LHCN-M2 (cell line): ENCODE measurements at regions not wholly inside any gene's neighbourhood (a gene's known extent, or its start where the extent isn't known, plus 50 kb on each side); places are given as distances from the start of the nearest gene placed in this dataset.

Experiments used
- DNase-seq: peaks from one replicate; pipeline ENCODE4 v3.0.0-alpha.2; 2012; ENCODE audit warnings: low read depth

DNA sequence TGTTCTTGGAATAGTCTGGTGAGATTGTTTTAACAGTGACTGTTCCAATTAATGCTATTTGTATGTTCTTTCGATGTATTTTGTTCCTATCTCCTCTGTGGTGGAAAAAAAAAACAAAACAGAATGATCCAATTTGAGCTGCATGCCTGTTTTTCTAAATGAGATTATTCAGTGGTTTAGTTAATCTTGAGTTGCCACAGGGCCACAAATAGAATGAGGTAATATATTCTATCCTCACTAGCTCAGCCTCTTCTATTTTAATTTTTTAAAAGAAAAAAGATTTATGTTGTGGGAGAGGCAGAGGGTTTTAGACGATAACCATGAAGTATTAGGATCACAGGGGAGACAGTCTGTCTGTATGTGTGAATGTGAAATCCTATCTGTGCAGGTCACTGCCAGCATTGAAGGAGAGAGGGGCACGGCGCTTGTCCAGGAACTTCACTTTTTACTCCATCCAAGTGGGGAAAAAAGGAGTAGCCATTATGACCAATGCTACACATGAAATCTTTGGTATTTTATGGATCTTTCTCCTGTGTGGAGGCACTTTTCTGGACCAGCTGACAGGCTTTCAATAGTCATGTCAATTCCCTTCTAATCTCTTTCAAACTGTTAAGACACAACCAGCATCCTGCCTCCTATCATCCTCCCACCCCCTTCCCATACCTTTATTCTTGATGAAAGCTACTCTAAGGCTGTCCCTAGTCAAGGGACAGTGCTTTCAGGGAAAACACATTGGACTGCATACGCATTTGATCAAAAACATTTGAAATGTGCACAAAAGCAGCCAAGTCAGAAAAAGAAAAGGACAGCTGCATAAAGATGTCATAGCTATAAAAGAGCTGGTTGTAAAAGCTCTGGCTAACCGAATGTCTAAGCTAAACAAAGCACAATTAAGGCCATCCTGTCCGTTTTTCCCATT, 1063.8 kb upstream of the INTU start:
- peak; percentile 35 for DNase-seq

DNA sequence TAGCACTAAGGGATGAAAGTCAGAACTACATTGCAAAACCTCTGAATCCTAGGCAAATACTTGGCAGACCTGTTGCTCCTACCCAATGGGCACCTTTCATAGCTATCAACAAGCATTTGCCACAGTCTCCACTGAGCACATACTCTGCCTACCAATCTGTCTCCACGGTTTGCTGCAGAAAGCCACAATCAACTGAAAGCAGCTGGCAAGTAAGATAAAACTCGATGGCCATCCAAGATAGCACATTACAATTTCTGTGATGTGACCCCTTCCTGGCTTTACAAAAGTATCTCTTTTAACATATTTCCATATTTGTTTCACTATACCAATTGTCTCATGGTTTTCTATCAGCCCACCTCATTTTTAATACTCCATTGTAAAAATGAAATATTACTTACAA, 1060.5 kb upstream of the INTU start:
- no peak for DNase-seq

DNA sequence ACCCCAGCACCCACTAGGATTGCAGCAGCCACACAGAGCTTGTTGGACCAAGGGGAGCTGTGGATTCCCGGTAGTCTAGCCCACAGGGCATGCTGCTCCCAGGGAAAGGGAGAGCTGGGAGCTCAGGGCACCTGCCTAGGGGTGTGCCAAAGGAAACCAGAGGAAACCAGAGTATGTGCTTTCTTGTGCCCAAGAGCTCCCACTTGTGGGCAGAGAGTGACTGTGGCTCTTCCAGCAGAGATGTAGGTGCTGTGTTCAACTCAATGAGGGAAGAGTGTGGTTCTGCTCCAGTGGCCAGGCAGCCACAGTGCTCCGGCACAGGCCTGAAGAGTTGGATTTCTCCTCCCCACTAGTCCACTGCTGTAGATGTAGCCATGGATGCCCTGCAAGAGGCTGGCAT, 1050.0 kb upstream of the INTU start:
- peak; percentile 31 for DNase-seq

DNA sequence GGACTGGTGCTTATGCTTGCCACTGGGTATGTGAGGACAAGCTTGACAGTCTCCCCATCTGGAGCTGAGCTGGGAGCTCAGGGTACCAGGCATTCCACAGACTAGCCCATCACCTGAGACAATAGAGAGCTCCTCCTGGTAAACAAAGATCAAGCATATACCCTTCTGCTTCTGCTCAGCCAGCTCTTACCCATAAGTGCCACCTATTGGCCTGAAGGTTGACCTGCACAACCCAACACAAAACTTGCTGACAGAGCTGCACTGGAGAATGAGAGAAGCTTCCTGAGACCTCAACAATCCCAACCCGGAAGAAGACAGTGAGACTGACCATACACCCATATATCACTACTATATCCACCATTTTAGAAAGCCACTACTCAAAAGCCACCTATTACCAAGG, 1049.2 kb upstream of the INTU start:
- peak; percentile 24 for DNase-seq

DNA sequence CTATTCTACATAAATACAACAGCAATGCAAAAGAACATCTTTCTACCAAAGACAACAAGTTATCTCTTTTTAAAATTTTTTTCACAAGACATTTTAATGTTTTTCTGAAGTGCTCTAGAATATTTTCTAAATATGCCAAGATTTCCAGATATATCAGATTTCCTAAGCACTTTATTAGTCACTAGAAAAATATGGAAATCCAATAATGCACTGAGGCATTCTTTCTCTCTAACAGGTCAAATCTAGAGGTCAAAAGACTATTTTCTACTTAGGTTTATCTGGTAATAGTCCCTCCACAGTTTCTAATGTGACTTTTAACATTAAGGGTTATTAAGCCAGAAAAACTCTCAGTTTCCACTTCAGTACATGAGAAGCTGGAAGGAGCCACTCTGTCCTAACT, 1041.2 kb upstream of the INTU start:
- peak; percentile 59 for DNase-seq

DNA sequence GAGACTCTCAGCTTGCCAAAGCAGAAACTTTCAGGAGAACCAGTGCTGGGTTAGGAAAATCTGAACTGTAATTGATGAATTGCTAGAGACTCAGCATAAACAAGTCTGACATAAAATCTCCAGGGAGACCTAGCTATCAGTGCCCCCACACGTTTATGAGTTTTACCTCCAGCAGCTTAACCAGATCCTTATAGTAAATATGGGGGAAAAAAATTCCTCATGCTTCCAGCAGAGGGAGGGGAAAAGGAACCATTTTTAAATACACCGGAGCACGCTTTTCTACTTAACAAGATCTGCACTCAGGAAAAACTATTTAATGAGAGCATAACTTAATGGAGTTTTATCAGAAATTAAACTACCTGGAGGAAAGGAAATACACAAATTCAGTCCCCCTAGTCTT, 1040.7 kb upstream of the INTU start:
- DNase-seq = peak; percentile 8

DNA sequence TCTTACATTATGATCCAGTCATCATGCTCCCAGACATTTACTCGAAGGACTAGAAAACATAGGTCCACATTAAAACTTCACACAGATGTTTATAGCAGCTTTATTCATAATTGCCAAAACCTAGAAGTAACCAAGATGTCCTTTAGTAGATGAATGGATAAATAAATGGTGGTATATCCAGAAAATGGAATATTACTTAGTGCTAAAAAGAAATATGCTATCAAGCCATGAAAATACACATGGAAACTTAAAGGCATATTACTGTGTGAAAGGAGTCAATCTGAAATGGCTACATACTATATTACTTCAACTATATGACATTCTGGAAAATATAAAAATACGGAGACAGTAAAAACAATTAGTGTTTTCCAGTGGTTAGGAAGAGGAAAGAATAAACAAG, 1039.1 kb upstream of the INTU start:
- DNase-seq = no peak

DNA sequence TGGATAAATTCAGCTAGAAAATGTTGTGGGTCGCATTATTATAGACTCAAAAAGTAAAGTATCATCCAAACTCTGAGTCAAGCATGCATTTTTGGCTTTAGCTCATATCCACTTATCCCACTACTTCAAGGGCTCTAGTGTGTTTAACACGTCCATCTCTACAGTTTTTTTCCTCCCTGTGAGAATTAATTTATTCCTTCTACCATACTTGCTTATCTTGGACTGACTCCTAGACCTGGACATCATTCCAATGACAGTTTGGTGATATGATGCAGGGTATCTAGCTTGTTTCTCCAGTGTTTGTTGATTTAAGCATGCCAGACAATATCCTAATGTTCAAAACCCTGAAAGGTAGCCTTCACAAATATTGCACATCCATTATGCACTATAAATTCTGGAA, 1037.1 kb upstream of the INTU start:
- no peak for DNase-seq

DNA sequence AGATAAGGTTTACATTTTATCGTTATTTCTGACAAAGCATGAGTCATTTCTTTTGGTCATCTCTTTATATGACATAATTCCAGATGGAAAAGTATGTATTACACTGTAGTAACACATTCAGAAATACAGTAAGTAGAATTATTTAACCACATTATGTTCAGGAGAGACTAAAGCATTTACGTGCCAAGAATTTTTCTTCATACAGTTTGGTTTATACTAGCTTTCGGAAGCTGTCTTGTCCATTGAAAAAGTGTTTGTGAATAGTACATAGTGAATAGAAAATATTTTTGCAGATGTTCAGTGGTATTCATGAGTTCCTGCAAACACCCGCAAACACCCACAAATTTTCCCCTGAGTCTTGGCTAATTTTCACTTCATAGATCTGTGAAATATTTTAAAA, 1033.0 kb upstream of the INTU start:
- peak; percentile 21 for DNase-seq

DNA sequence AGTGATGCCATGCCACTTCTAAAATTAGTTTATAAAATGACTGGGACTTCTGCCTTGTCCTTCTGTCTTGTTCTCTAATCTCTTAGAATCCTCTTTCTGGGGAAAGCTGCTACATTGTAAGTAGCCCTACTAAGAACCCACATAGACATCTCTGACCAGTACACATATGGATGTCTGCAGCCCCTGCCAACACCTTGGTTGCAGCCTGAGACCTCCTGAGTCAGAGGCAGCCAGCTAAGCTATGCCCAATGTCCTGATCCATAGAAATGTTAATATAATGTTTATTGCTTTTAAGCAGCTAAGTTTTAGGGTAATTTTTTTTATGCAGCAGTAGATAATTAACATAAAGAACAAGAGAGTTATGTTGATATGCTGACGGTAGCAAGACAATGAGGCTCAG, 1029.5 kb upstream of the INTU start:
- no peak for DNase-seq

DNA sequence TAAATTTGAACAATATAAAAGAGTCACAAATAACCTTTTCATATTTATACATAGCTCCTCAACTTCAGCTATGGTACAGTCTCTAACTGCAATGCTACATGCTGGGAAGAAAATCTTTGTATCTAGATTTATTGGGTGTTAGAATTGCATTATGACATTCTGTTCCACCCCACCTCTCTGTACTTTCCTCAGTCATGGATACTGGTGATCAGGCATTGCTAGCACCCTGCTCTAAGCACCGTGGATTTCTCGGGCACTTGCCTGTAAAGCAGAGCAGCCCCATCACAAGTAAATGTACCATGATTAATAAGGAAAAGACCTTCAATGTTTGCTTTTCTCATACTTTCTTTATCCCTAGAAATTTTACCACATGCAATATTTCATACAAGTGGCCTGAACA, 1028.9 kb upstream of the INTU start:
- DNase-seq = no peak

DNA sequence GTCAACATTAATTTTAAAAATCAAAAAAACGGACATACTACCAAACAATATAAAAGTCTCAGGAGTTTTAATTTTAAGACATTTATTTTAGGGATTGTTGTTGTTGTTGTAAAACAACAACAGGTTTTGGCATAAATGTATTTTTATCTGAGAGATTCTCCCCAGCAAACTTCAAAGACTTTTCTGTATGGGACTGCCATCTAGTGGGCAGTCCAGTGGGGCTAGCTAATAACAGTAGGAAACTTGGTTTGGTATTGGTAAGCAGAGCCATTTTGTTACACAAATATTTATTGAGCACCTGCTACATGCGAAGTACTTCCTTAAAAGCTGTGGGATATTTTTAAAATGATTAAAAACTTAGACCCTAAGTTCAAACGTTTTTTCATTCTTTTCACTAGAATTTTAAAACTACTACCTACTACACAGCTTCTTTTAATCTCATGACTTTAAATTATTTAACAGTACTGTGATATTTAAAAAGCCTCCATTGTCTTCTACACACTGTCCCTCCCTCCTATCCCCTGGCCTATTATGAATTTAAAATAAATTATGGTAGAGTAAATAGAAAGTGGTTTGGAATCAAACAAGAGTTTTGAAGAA, 1028.4 kb upstream of the INTU start:
- peak; percentile 63 for DNase-seq

DNA sequence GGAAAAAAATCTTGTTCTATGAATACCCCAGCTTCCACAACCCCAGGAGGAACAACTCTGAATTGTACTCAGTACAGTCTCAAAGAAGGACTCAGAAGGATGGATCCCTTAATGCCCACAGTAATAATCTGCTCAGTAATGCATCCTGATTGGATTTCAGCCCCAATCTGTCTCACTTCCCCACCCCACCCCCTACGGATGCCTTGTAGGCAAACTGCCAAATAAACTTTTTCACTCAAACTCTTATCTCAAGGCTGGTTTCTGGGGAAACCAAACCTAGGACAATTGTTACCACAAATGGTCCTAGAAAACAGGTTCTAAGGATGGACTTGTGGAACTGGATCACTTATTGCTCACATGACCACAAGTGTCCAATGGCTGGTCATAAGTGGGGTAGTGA, 1021.8 kb upstream of the INTU start:
- DNase-seq = no peak

DNA sequence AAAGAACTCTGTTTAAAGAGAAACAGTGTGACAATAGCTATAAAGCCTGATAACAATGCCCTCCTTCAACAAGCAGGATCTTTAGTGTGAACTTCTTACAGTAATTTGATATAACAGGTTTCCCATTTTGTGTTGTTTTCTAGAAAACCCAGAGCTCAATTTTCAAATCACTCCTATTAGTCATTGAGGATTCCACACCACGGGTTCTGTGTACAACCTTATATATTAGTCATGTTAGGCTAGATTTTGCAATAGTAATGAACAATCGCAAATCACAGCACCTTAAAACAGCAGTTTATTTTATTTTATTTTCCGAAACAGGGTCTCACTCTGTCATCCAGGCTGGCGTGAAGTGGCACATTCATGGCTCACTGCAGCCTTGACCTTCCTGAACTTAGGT, 1020.9 kb upstream of the INTU start:
- peak; percentile 82 for DNase-seq

DNA sequence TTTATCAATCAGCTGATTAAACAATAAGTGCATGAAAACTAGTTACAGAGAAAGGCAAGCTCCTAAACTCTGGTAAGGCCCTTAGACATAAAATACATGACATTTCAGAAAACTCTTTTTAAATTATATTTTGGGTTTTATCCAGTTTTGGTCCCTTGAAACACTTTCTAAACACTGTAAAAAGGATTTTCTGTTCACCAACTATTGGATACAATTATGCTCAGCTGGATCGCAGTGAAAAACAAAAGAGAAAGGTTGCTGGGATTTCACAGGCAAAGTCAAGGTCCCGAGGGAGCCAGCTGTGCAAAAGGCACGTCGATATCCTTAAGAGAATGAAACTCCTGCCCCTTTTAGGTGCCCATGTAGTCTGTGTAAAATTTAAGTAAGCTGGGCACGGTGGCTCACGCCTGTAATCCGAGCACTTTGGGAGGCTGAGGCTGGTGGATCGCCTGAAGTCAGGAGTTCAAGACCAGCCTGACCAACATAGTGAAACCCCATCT, 1018.4 kb upstream of the INTU start:
- DNase-seq = peak; percentile 21

DNA sequence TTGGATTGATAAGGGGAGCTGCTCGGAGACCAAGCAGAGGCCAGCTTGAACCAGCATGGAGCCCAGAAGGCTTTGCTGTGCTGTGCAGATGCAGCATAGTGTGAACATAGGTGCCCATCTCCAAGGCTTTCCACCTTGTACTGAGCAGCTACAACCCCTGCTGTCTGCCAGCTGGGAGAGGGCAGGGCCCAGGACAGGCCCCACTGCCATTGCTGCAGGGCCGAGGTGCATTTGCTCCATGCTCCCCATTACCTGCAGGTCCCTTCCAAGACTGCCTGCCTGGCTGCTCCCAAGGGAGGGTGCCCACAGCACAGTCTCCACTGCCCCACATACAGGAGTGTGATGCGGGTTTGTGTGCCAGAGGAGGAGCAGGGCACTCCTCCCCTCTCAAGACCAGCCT, 1016.0 kb upstream of the INTU start:
- DNase-seq = no peak

DNA sequence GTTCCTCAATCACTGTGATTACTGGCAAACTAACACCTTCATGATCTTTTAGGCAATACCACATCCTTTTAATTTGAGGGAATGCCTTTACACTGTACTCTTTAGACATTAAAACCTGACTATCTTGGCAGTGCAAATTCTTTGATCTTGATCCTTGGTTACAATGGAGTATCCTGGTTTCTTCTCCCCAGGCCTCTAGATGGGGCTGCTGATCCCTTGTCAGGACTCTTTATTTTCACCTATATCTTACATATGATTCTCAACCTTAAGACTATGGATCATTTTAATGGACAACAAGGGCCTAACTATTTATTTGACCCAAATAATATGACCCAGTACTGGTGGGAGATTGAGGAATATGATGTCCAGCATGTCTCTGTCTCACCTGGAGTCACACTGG, 1005.5 kb upstream of the INTU start:
- DNase-seq = peak; percentile 24

DNA sequence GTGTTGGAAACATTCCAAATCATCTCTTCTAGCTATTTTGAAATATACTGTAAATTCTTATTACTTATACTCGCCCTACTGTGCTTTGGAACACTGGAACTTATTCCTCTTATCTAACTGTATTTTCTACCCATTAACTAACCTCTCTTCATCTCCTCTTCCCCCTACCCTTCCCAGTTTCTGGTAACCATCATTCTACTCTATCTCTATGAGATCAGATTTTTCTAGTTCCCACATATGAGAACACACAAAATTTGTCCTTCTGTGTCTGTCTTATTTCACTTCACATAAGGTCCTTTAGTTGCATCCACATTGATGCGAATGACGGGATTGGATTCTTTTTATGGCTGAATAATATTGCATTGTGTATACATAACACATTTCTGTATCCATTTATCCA, 1003.8 kb upstream of the INTU start:
- DNase-seq = no peak

DNA sequence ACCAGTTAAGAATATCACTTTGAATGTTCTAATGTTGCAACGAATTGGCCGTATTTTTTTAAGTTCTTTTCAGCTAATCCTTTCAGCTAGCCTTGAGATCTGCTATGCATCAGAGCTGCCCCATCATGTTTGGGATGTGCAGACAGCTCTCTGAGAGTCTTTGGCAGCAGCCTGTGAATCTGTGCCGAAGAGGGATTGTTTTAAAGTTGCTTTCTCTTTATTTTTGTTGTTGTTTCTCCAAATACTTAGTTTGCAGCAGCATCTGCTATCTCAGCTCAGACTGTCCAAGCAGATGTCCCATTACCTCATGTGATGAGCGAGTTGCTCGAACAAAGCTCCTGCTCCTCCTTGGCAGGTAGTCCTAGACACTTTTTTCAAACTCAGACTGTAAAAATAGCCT, 1002.5 kb upstream of the INTU start:
- DNase-seq = peak; percentile 10

DNA sequence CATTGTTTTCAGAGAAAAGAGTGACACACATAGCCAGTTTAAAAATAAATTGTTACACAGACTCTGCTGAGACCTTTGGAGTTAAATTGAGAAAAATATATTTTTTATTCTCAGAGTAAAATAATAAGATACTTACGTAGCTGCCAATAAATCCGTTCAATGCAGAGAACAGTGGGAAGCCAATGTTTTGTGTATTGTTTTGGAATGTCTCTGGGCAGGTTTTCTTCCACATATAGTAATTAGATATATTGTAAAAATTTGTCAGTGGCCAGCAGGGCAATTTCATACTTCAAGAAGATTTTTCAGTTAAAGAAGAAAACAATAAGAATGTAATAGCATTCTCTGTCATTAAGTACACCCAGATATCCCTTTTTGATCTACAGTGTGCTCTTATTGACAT, 999.5 kb upstream of the INTU start:
- no peak for DNase-seq

DNA sequence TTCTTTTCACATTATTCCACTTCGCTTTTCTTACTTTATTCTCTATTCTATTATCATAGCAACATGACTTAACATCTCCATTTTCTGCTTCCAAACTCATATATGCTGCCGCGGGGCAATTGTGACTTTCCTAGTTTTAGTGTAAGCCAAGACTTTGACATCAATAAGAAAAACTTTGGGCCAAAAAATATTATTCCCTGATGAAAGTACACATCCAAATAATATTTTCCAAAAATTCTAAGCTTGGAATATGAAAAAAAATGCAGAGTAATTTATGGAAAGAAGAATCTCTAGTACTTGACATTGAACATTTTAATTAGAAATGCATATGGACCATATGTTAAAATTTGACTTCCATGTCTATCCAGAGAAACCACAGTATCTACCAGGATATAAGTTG, 995.1 kb upstream of the INTU start:
- DNase-seq = no peak

DNA sequence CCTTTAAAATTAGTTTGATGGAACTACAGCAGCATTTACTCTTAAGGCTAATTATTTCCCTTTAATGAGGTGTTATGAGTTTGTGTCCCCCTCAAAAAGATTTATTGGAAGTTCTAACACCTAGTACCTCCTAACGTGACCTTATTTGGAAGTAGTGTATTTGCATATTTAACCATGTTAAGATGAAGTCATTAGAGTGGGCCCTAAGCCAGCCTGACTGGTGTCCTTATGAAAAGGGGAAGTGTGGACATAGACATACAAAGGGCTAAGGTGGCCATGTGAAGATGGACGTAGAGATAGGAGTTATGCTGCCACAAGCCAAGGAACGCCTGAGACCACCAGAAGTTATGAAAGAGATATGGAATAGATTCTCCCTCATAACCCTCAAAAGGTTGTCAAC, 985.4 kb upstream of the INTU start:
- no peak for DNase-seq

DNA sequence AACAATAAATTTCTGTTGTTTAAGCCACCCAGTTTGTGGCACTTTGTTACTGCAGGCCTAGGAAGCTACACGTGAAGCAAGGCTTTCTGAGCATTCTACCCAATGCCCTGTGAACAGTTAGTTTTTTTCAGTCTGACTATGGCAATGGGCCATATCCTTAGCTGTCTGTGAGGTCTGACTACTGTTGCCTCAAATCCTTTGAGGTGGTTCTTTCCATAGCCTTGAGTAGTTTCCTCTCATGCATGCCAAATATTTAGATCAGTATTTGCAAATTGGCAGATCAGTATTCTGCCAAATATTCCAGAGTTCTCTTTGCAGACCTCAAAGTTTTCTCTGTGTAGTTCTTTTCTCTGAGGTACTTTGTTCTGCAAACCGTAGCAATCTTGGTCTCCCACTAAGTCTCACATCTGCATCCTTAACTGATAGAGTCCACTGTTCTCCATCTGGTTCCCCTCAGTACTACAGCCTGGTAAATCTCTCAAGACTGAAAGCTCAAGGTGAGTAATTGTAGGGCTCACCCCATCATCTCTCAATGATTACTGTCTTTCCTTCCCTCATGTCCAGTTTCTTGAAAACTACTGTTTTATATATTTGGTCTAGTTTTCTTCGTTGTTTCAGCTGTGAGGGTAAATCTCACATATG, 984.9 kb upstream of the INTU start:
- no peak for DNase-seq
